ENCODE measurements at regions not wholly inside any gene's neighbourhood (a gene's known extent, or its start where the extent isn't known, plus 50 kb on each side); places are given as distances from the start of the nearest gene placed in this dataset.

DNA sequence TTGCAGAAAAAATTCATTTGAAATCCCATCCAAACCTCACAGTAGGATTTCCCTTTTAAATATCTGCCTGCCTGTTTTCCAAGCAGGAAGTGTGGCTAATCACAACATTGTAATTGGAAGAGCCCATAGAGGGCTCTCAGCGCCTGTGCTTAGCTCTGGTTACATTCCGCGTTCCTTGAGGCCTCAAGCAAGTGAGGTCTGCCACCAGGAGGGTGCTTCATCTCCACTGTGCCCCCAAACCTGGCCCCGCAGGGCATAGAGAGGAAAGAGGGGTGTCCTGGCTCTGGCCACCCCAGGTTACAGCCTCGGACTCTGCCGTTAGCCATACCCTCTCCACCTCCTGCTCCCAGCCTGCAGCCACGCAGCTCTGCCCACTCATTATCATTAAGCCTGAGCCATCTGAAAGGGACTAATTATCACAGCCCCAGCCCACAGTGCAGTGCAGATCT is 214.8 kb downstream of the SP3 start:
- Histone ChIP-seq H3K79me2 (ENCODE audit: control insufficient read depth, low read length) (no peaks in the 10 kb centered on the region), H3K9me2 (replicated peaks; ENCODE audit: control insufficient read depth, low read length) (no peaks in the 10 kb centered on the region), H3K4me1 (ENCODE audit: control insufficient read depth, low read length) (no peaks in the 10 kb centered on the region), H3F3A (ENCODE audit: control insufficient read depth, insufficient read depth) (no peaks in the 10 kb centered on the region), H3K36me3 (ENCODE audit: control insufficient read depth, low read length) (no peaks in the 10 kb centered on the region), H3K4me2 (ENCODE audit: low read length) (no peak overlapping the region), H3K9me3 (ENCODE audit: control insufficient read depth, insufficient read depth, low read length) (no peaks in the 10 kb centered on the region), H3K27ac (ENCODE audit: low read depth, low read length) (no peak overlapping the region), H4K20me1 (ENCODE audit: control insufficient read depth, insufficient read depth, low read depth, low read length) (no peaks in the 10 kb centered on the region), H3K4me3 (ENCODE audit: low read length) (no peak overlapping the region), H3K27me3 (ENCODE audit: control insufficient read depth, low read length) (peaks cover 3% of the 10 kb centered on the region; the same call in 1 of the 2 replicates)
- TF ChIP-seq, protein P1, sequence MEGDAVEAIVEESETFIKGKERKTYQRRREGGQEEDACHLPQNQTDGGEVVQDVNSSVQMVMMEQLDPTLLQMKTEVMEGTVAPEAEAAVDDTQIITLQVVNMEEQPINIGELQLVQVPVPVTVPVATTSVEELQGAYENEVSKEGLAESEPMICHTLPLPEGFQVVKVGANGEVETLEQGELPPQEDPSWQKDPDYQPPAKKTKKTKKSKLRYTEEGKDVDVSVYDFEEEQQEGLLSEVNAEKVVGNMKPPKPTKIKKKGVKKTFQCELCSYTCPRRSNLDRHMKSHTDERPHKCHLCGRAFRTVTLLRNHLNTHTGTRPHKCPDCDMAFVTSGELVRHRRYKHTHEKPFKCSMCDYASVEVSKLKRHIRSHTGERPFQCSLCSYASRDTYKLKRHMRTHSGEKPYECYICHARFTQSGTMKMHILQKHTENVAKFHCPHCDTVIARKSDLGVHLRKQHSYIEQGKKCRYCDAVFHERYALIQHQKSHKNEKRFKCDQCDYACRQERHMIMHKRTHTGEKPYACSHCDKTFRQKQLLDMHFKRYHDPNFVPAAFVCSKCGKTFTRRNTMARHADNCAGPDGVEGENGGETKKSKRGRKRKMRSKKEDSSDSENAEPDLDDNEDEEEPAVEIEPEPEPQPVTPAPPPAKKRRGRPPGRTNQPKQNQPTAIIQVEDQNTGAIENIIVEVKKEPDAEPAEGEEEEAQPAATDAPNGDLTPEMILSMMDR (IDR thresholded peaks at IDR 0.05; ENCODE audit: low read depth, low read length, poor library complexity, severe bottlenecking) = no peak
- TF ChIP-seq EZH2phosphoT487 (IDR thresholded peaks at IDR 0.05; ENCODE audit: borderline replicate concordance, low read length) = no peak

DNA sequence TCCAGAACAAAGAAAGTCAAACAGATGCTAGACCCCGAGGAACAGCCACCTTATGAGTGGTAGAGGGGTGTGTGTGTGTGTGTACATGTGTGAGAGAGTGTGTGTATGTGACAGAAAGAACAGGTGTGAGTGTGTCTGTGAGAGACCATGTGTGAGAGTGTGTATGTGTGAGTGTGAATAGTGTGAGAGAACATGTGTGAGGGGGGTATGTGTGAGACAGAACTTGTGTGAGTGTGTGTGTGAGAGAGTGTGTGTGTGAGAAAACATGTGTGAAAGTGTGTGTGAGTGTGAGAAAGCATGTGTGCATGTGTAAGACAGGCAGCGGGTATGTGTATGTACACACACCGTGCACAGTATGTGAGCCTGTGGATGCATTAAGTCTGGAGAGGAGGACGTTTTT is 214.3 kb downstream of the SP3 start:
- Histone ChIP-seq H3K79me2 (ENCODE audit: control insufficient read depth, low read length) (no peaks in the 10 kb centered on the region), H3K4me1 (ENCODE audit: control insufficient read depth, low read length) (no peaks in the 10 kb centered on the region), H3K27ac (ENCODE audit: low read depth, low read length) (no peak overlapping the region), H3K27me3 (ENCODE audit: control insufficient read depth, low read length) (peaks cover 3% of the 10 kb centered on the region; the same call in 1 of the 2 replicates), H3K4me2 (ENCODE audit: low read length) (no peak overlapping the region), H3F3A (ENCODE audit: control insufficient read depth, insufficient read depth) (no peaks in the 10 kb centered on the region), H3K9me3 (ENCODE audit: control insufficient read depth, insufficient read depth, low read length) (no peaks in the 10 kb centered on the region), H4K20me1 (ENCODE audit: control insufficient read depth, insufficient read depth, low read depth, low read length) (no peaks in the 10 kb centered on the region), H3K4me3 (ENCODE audit: low read length) (no peak overlapping the region), H3K36me3 (ENCODE audit: control insufficient read depth, low read length) (no peaks in the 10 kb centered on the region), H3K9me2 (replicated peaks; ENCODE audit: control insufficient read depth, low read length) (no peaks in the 10 kb centered on the region)
- no peak for TF ChIP-seq EZH2phosphoT487 (IDR thresholded peaks at IDR 0.05; ENCODE audit: borderline replicate concordance, low read length)
- TF ChIP-seq, protein P1 (IDR thresholded peaks at IDR 0.05; ENCODE audit: low read depth, low read length, poor library complexity, severe bottlenecking) = no peak

DNA sequence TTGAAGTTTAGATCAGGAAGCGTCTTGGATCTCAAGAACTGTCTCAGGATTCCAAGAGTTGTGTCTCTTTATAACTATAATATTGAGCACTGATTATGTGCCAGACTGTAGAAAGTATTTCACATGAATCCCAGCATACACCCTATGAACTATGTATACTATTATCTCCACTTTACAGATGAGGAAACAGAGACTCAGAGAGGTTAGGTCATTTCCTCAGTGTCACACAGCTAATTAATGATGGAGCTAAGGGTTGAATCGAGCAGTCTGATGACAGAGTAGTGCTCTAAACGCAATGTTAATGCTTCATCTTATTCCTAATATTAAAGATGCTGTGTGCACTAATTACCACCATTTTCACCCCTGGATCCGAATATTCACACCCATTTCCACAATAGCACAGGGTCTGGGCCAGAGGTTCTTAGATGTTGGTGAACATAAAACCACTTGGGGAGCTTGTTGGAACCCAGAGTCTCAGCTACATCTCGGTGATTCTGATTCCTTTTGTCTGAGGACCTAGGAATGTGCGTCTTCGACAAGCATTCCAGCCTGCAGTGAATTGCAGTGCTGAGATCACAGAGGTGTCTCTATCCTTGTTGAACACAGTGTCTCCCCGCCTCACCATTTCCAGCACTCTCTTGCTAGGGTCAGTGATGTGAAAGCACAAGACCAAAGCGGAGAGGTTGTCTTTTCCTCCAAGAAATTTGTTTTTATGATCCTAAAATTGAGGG is 213.8 kb downstream of the SP3 start:
- no peak overlapping the region for H3K4me2 ChIP-seq (ENCODE audit: low read length)
- no peaks in the 10 kb centered on the region for H3F3A ChIP-seq (ENCODE audit: control insufficient read depth, insufficient read depth)
- no peaks in the 10 kb centered on the region for H4K20me1 ChIP-seq (ENCODE audit: control insufficient read depth, insufficient read depth, low read depth, low read length)
- TF ChIP-seq, protein P1 (IDR thresholded peaks at IDR 0.05; ENCODE audit: low read depth, low read length, poor library complexity, severe bottlenecking) = no peak
- no peak for TF ChIP-seq EZH2phosphoT487 (IDR thresholded peaks at IDR 0.05; ENCODE audit: borderline replicate concordance, low read length)
- H3K27me3 ChIP-seq (ENCODE audit: control insufficient read depth, low read length) = peaks cover 3% of the 10 kb centered on the region; the same call in 1 of the 2 replicates
- H3K79me2 ChIP-seq (ENCODE audit: control insufficient read depth, low read length) = no peaks in the 10 kb centered on the region
- H3K9me3 ChIP-seq (ENCODE audit: control insufficient read depth, insufficient read depth, low read length) = no peaks in the 10 kb centered on the region
- H3K27ac ChIP-seq (ENCODE audit: low read depth, low read length) = no peak overlapping the region
- H3K9me2 ChIP-seq (replicated peaks; ENCODE audit: control insufficient read depth, low read length) = no peaks in the 10 kb centered on the region
- H3K4me3 ChIP-seq (ENCODE audit: low read length) = no peak overlapping the region
- H3K36me3 ChIP-seq (ENCODE audit: control insufficient read depth, low read length) = no peaks in the 10 kb centered on the region
- H3K4me1 ChIP-seq (ENCODE audit: control insufficient read depth, low read length) = no peaks in the 10 kb centered on the region
